ENCODE measurements at regions not wholly inside any gene's neighbourhood (a gene's known extent, or its start where the extent isn't known, plus 50 kb on each side); places are given as distances from the start of the nearest gene placed in this dataset.

GRCh38 chr12:127182018-127182417, 1085.0 kb upstream of the TMEM132C start:
- Histone ChIP-seq H3K27me3 (ENCODE audit: insufficient read depth, poor library complexity, severe bottlenecking) (no peaks in the 10 kb centered on the region), H3K36me3 (ENCODE audit: low read depth) (no peaks in the 10 kb centered on the region), H3K9me3 (ENCODE audit: severe bottlenecking) (peaks cover 10% of the 10 kb centered on the region), H3K4me1 (ENCODE audit: insufficient read depth, poor library complexity, severe bottlenecking) (no peaks in the 10 kb centered on the region), H3K4me3 (ENCODE audit: severe bottlenecking) (no peak overlapping the region), H3K27ac (ENCODE audit: poor library complexity, severe bottlenecking) (no peak overlapping the region)
- no peak for TF ChIP-seq CTCF (IDR thresholded peaks at IDR 0.05; ENCODE audit: poor library complexity, severe bottlenecking)
- ATAC-seq (ENCODE audit: low read depth) (no peak), DNase-seq (ENCODE audit: low spot score) (no peak)

GRCh38 chr12:127189992-127190391, 1077.0 kb upstream of the TMEM132C start:
- no peak for ATAC-seq (ENCODE audit: low read depth)
- H3K27ac ChIP-seq (ENCODE audit: poor library complexity, severe bottlenecking), result no peak overlapping the region
- H3K4me3 ChIP-seq (ENCODE audit: severe bottlenecking), result no peak overlapping the region
- H3K27me3 ChIP-seq (ENCODE audit: insufficient read depth, poor library complexity, severe bottlenecking), result no peaks in the 10 kb centered on the region
- DNase-seq (ENCODE audit: low spot score), result no peak
- H3K4me1 ChIP-seq (ENCODE audit: insufficient read depth, poor library complexity, severe bottlenecking), result peaks cover 19% of the 10 kb centered on the region
- H3K9me3 ChIP-seq (ENCODE audit: severe bottlenecking), result no peaks in the 10 kb centered on the region
- H3K36me3 ChIP-seq (ENCODE audit: low read depth), result no peaks in the 10 kb centered on the region
- TF ChIP-seq CTCF (IDR thresholded peaks at IDR 0.05; ENCODE audit: poor library complexity, severe bottlenecking), result no peak

- no peaks in the 10 kb centered on the region for H3K27me3 ChIP-seq (ENCODE audit: insufficient read depth, poor library complexity, severe bottlenecking)
- peak; percentile 72 for ATAC-seq (ENCODE audit: low read depth)
- TF ChIP-seq CTCF (IDR thresholded peaks at IDR 0.05; ENCODE audit: poor library complexity, severe bottlenecking), result no peak
- H3K27ac ChIP-seq (ENCODE audit: poor library complexity, severe bottlenecking), result peak overlapping the region; percentile 25
- no peak overlapping the region for H3K4me3 ChIP-seq (ENCODE audit: severe bottlenecking)
- H3K9me3 ChIP-seq (ENCODE audit: severe bottlenecking), result no peaks in the 10 kb centered on the region
- DNase-seq (ENCODE audit: low spot score), result no peak
- H3K4me1 ChIP-seq (ENCODE audit: insufficient read depth, poor library complexity, severe bottlenecking), result peaks cover 19% of the 10 kb centered on the region
- no peaks in the 10 kb centered on the region for H3K36me3 ChIP-seq (ENCODE audit: low read depth)
Measured at GRCh38 chr12:127191129-127191528, 1075.8 kb upstream of the TMEM132C start.

- peaks cover 19% of the 10 kb centered on the region for H3K4me1 ChIP-seq (ENCODE audit: insufficient read depth, poor library complexity, severe bottlenecking)
- H3K4me3 ChIP-seq (ENCODE audit: severe bottlenecking), result no peak overlapping the region
- H3K9me3 ChIP-seq (ENCODE audit: severe bottlenecking), result no peaks in the 10 kb centered on the region
- no peak for TF ChIP-seq CTCF (IDR thresholded peaks at IDR 0.05; ENCODE audit: poor library complexity, severe bottlenecking)
- no peaks in the 10 kb centered on the region for H3K36me3 ChIP-seq (ENCODE audit: low read depth)
- ATAC-seq (ENCODE audit: low read depth) (no peak), DNase-seq (ENCODE audit: low spot score) (no peak)
- no peak overlapping the region for H3K27ac ChIP-seq (ENCODE audit: poor library complexity, severe bottlenecking)
- no peaks in the 10 kb centered on the region for H3K27me3 ChIP-seq (ENCODE audit: insufficient read depth, poor library complexity, severe bottlenecking)
Measured at GRCh38 chr12:127192391-127192790, 1074.6 kb upstream of the TMEM132C start.

- no peak for TF ChIP-seq CTCF (IDR thresholded peaks at IDR 0.05; ENCODE audit: poor library complexity, severe bottlenecking)
- H3K27ac ChIP-seq (ENCODE audit: poor library complexity, severe bottlenecking), result no peak overlapping the region
- no peaks in the 10 kb centered on the region for H3K27me3 ChIP-seq (ENCODE audit: insufficient read depth, poor library complexity, severe bottlenecking)
- no peaks in the 10 kb centered on the region for H3K9me3 ChIP-seq (ENCODE audit: severe bottlenecking)
- H3K4me3 ChIP-seq (ENCODE audit: severe bottlenecking), result no peak overlapping the region
- H3K4me1 ChIP-seq (ENCODE audit: insufficient read depth, poor library complexity, severe bottlenecking), result peaks cover 19% of the 10 kb centered on the region
- 0 out of 3 replicates have a peak, but pooled peaks have one; percentile 21 for ATAC-seq (ENCODE audit: low read depth)
- DNase-seq (ENCODE audit: low spot score), result no peak
- no peaks in the 10 kb centered on the region for H3K36me3 ChIP-seq (ENCODE audit: low read depth)
Measured at GRCh38 chr12:127193341-127193740, 1073.6 kb upstream of the TMEM132C start.
